Heart left ventricle (tissue), 16 donors: ENCODE measurements at regions not wholly inside any gene's neighbourhood (a gene's known extent, or its start where the extent isn't known, plus 50 kb on each side); places are given as distances from the start of the nearest gene placed in this dataset.
A peak's percentile ranks its signal among the peaks of the same experiment; 100 is the strongest.

Source experiments
- ATAC-seq, 4 donors: fragments of 200-7000 bp; cut with Tn5 transposase; one replicate each; pipeline ENCODE4 v1.9.1; 2020 to 2022; ENCODE audit warnings: moderate library complexity in 4 of 4, mild to moderate bottlenecking in 3 of 4, moderate number of reproducible peaks in 1 of 4
- DNase-seq, 5 donors: peaks; one replicate each; pipeline ENCODE4 v3.0.0-alpha.2; 2020
- H3K27ac ChIP-seq, 12 donors: fragments of 200-600 bp; sonication (generic) in 4 of 12; one replicate each; pipeline versions ENCODE4 v1.5.0 to v1.8.0; 2016 to 2022; ENCODE audit warnings: mild to moderate bottlenecking in 2 of 12
- H3K27me3 ChIP-seq, 9 donors: fragments of 200-600 bp; sonication (generic) in 2 of 9; one replicate each; pipeline versions ENCODE4 v1.5.1 to v1.8.0; 2016 to 2022; ENCODE audit warnings: mild to moderate bottlenecking in 3 of 9
- H3K36me3 ChIP-seq, 9 donors: fragments of 200-600 bp; sonication (generic) in 2 of 9; one replicate each; pipeline versions ENCODE4 v1.5.0 to v1.8.0; 2018 to 2022; ENCODE audit warnings: mild to moderate bottlenecking in 2 of 9
- H3K4me1 ChIP-seq, 12 donors: fragments of 200-600 bp; sonication (generic) in 4 of 12; one replicate each; pipeline versions ENCODE4 v1.5.0 to v1.8.0; 2016 to 2022; ENCODE audit warnings: mild to moderate bottlenecking in 3 of 12
- H3K4me3 ChIP-seq, 12 donors: fragments of 200-600 bp; sonication (generic) in 4 of 12; one replicate each; pipeline versions ENCODE4 v1.5.0 to v1.8.0; 2017 to 2022; ENCODE audit warnings: mild to moderate bottlenecking in 9 of 12, moderate library complexity in 4 of 12
- H3K9me3 ChIP-seq, 12 donors: fragments of 200-600 bp; sonication (generic) in 4 of 12; one replicate each; pipeline versions ENCODE4 v1.5.0 to v1.8.0; 2016 to 2022; ENCODE audit warnings: mild to moderate bottlenecking in 1 of 12
- CTCF ChIP-seq, 12 donors: fragments of 200-600 bp; sonication (generic) in 4 of 12; IDR thresholded peaks; one replicate each; pipeline versions ENCODE4 v1.5.0 to v1.8.0; 2018 to 2022; ENCODE audit warnings: antibody characterized with exemption in 12 of 12, mild to moderate bottlenecking in 5 of 12
- POLR2A ChIP-seq, 2 donors: fragments of 450-650 bp; IDR thresholded peaks; one replicate each; pipeline ENCODE4 v1.6.1; 2017; ENCODE audit warnings: antibody characterized with exemption in 2 of 2, mild to moderate bottlenecking in 2 of 2, moderate library complexity in 2 of 2
- WGBS, 4 donors: extraction: QIAGEN DNeasy Blood & Tissue Kit in 2 of 4; methylation state at CpG; one replicate each; pipeline versions ENCODE4 v1.1.5 to v1.1.7; 2013 to 2018; 5-methylcytosine and 5-hydroxymethylcytosine counted together
- intact Hi-C, 10 donors: fragments of 100-400 bp; cut with DNase I; formaldehyde crosslinking; loops; one replicate each; pipeline versions ENCODE4 v1.11.1 to v1.14.2; 2022
- donor health status: ischemic (EF 13 %, LVEDD 7.1; RV severe dilation, severe dysfunction).
- donor health status: healthy with polysubstance abuse.
- donor health status: DM: no; HTN: yes; CAD: no.
- donor health status: DM: no; HTN: no; CAD: no.
- donor health status: ischemic (EF 25% LVEDD 6.9; RV normal size, moderate dysfunction).
- donor health status: ischemic (EF 25% LVEDD 5.7; RV mildly dilated, moderate dysfunction).
- donor health status: healthy.
- donor health status: DM: yes; HTN: yes; CAD: no.
- donor health status: ischemic (EF 35%, LVEDD 5.7; RV mildly dilated, moderate dysfunction).
- donor health status: nonischemic (EF 11% LVEDD 7.7; RV severe dilation, severe dysfunction).
- donor health status: DM: yes; HTN: yes; CAD: no.
- donor health status: PGD.
- donor health status: ischemic (EF 29% LVEDD 5.4; RV normal size, mild dysfunction).
- donor health status: nonischemic (EF 23%, LVEDD 6.1; RV moderate dilation, normal function).

DNA sequence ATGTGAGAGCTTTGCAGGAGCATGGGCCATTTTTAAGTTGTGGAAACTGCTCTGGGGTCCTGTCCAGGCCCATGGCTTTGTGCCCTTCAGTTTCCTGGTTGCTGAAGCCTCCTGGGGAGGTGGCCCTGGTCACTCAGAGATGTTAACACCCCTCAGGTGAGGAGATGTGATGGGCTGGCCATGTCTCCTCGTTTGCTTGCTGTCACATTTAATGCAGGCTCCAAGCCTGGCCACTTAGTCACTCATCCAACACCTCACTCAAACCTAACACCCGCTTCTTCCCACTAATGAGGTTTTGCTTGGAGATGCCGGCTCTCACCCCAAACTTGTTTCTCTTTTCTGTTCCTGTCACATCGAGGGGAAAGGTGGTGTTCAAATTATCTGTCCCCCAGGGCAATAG, 192.7 kb downstream of the PTPRU start:
- Histone ChIP-seq H3K27me3 (peaks cover 0 to 11% (median 0%) of the 10 kb centered on the region in 9 donors), H3K9me3 (peaks cover 0 to 10% (median 0%) of the 10 kb centered on the region in 12 donors), H3K4me1 (peaks cover 0 to 9% (median 0%) of the 10 kb centered on the region in 12 donors), H3K36me3 (no peaks in the 10 kb centered on the region), H3K27ac (no peak overlapping the region), H3K4me3 (no peak overlapping the region)
- ATAC-seq (no peak), DNase-seq (no peak)
- no peak for TF ChIP-seq POLR2A (IDR thresholded peaks at IDR 0.05)
- TF ChIP-seq CTCF (IDR thresholded peaks at IDR 0.05): no peak
- intact Hi-C loops: loop anchor here in 1 of 10 donors (10.0 kb wide), 1 partner anchor 194 kb away; the partner anchor contains the start of genes MECR and PTPRU
- WGBS, 4 donors: 44 to 64% (median 58%) methylated on average over 4 of the region's 4 CpGs

DNA sequence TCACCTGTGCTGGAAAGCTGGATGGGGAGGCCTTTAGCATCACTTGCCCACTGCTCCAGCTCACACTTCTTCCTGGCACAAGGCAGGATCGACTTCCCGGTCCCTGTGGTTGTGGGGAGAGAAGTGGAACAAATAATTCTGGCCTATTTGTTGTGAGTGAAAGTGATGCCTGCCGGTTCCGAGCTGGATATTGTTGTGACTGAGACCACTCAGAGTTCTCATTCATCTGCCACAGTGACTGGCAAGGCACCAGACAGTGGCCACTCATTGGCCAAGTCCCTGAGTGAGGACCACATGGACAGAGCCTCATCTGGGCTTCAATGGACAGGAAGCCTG, 191.9 kb downstream of the PTPRU start:
- Histone ChIP-seq H3K27ac (no peak overlapping the region), H3K4me3 (no peak overlapping the region), H3K36me3 (no peaks in the 10 kb centered on the region), H3K4me1 (peaks cover 0 to 9% (median 0%) of the 10 kb centered on the region in 12 donors), H3K9me3 (peaks cover 0 to 10% (median 0%) of the 10 kb centered on the region in 12 donors), H3K27me3 (peaks cover 0 to 11% (median 0%) of the 10 kb centered on the region in 9 donors)
- intact Hi-C loops: loop anchor here in 1 of 10 donors (10.0 kb wide), 1 partner anchor 193 kb away; the partner anchor contains the start of genes MECR and PTPRU
- DNase-seq: no peak
- WGBS, 4 donors: 70 to 86% (median 79%) methylated on average over 4 of the region's 4 CpGs
- TF ChIP-seq POLR2A (IDR thresholded peaks at IDR 0.05) (no peak), CTCF (IDR thresholded peaks at IDR 0.05) (no peak)
- ATAC-seq: no peak

- no peaks in the 10 kb centered on the region for H3K36me3 ChIP-seq
- no peak overlapping the region for H3K27ac ChIP-seq
- peaks cover 0 to 10% (median 0%) of the 10 kb centered on the region in 12 donors for H3K9me3 ChIP-seq
- ATAC-seq (no peak), DNase-seq (no peak)
- 62 to 90% (median 84%) methylated on average over 3 of the region's 3 CpGs for WGBS, 4 donors
- H3K4me1 ChIP-seq: peaks cover 0 to 9% (median 0%) of the 10 kb centered on the region in 12 donors
- intact Hi-C loops: loop anchor here in 1 of 10 donors (10.0 kb wide), 1 partner anchor 193 kb away; the partner anchor contains the start of genes MECR and PTPRU
- H3K27me3 ChIP-seq: peaks cover 0 to 11% (median 0%) of the 10 kb centered on the region in 9 donors
- no peak overlapping the region for H3K4me3 ChIP-seq
- TF ChIP-seq CTCF (IDR thresholded peaks at IDR 0.05): no peak
- no peak for TF ChIP-seq POLR2A (IDR thresholded peaks at IDR 0.05)
These were observed 191.4 kb downstream of the PTPRU start for GRCh38 chr1:29427614-29428279.

DNA sequence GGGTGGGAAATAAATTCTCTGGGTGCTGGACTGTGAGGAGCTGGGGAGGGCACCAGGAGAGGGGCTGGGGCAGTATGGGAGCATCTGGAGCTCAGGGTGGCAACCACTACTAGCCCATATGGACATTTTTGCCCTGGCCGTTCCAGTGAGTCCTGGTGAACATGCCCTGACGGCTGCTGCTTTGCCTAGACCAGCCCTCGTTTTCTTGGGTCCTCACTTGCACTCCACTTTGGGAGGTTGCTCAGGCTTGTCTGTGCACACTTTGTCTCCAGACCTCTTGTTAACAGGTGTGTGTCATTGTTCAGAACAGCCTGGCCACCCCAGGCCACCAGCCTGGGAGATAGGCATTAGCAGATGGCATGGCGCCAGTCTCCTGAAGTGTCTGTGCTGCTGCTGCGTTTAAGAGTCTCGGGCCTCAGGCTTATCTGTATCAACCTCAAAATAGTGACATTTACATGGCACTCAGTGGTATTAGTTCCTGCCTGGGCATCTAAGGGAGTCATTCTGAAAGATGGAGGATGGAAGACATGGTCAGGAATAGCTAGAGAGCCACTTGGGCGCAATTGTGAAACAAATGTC, 190.5 kb downstream of the PTPRU start:
- no peak for TF ChIP-seq CTCF (IDR thresholded peaks at IDR 0.05)
- no peak for TF ChIP-seq POLR2A (IDR thresholded peaks at IDR 0.05)
- peak; percentile 32 to 91 (median 63) for ATAC-seq
- no peak overlapping the region for H3K4me3 ChIP-seq
- peaks cover 0 to 11% (median 0%) of the 10 kb centered on the region in 9 donors for H3K27me3 ChIP-seq
- H3K4me1 ChIP-seq: peaks cover 0 to 9% (median 0%) of the 10 kb centered on the region in 12 donors
- intact Hi-C loops: loop anchor here in 1 of 10 donors (10.0 kb wide), 1 partner anchor 192 kb away; the partner anchor contains the start of genes MECR and PTPRU
- peaks cover 0 to 10% (median 0%) of the 10 kb centered on the region in 12 donors for H3K9me3 ChIP-seq
- whole genome bisulfite sequencing, 4 donors: 54 to 66% (median 57%) methylated on average over 6 to 7 of the region's 7 CpGs
- H3K27ac ChIP-seq: no peak overlapping the region
- DNase-seq: peak in 2 of 5 donors; percentile 54 to 72
- no peaks in the 10 kb centered on the region for H3K36me3 ChIP-seq
